GM19397 (cell line): ENCODE measurements at regions not wholly inside any gene's neighbourhood (a gene's known extent, or its start where the extent isn't known, plus 50 kb on each side); places are given as distances from the start of the nearest gene placed in this dataset.
"Not testable (repeated sequence)": the region's sequence is repeated elsewhere in the genome, so short reads cannot be mapped to it uniquely, and the experiment has no call there.

Experiments used
- ATAC-seq: cut with Tn5 transposase; IDR thresholded peaks from one replicate; pipeline ENCODE4 v1.9.1; 2021; ENCODE audit warnings: mild to moderate bottlenecking, moderate library complexity; ENCODE audit not compliant: unreplicated experiment

GRCh38 chr3:182644790-182645433, 148.4 kb upstream of the ATP11B start:
- no peak for ATAC-seq

GRCh38 chr3:182650568-182651128, 142.7 kb upstream of the ATP11B start:
- ATAC-seq, result no peak

GRCh38 chr3:182651461-182651860, 141.8 kb upstream of the ATP11B start:
- no peak for ATAC-seq

- ATAC-seq, result not testable (repeated sequence)
These were observed 140.2 kb upstream of the ATP11B start for GRCh38 chr3:182653065-182653464.

- ATAC-seq, result no peak
These were observed 124.8 kb upstream of the ATP11B start for GRCh38 chr3:182668541-182668940.

- ATAC-seq, result no peak
These were observed 124.3 kb upstream of the ATP11B start for GRCh38 chr3:182668974-182669373.

- no peak for ATAC-seq
These were observed 121.8 kb upstream of the ATP11B start for GRCh38 chr3:182671541-182671940.

GRCh38 chr3:182671942-182672341, 121.4 kb upstream of the ATP11B start:
- no peak for ATAC-seq

GRCh38 chr3:182673336-182673735, 120.0 kb upstream of the ATP11B start:
- ATAC-seq, result no peak

GRCh38 chr3:182682263-182683241, 110.8 kb upstream of the ATP11B start:
- ATAC-seq, result peak; percentile 92

GRCh38 chr3:182683453-182683852, 109.9 kb upstream of the ATP11B start:
- ATAC-seq, result peak; percentile 51

GRCh38 chr3:182683858-182684257, 109.4 kb upstream of the ATP11B start:
- ATAC-seq, result no peak

GRCh38 chr3:182686033-182686886, 107.0 kb upstream of the ATP11B start:
- no peak for ATAC-seq

- no peak for ATAC-seq
These were observed 103.1 kb upstream of the ATP11B start for GRCh38 chr3:182690172-182690571.

- ATAC-seq, result peak; percentile 74
These were observed 101.3 kb upstream of the ATP11B start for GRCh38 chr3:182692021-182692420.

GRCh38 chr3:182692695-182693094, 100.6 kb upstream of the ATP11B start:
- peak; percentile 45 for ATAC-seq

- ATAC-seq, result no peak
These were observed 99.6 kb upstream of the ATP11B start for GRCh38 chr3:182693723-182694122.

- no peak for ATAC-seq
These were observed 96.4 kb upstream of the ATP11B start for GRCh38 chr3:182696916-182697315.

GRCh38 chr3:182697345-182697919, 95.9 kb upstream of the ATP11B start:
- no peak for ATAC-seq

GRCh38 chr3:182698078-182698477, 95.2 kb upstream of the ATP11B start:
- ATAC-seq, result no peak
